HepG2 (cell line): ENCODE measurements at regions not wholly inside any gene's neighbourhood (a gene's known extent, or its start where the extent isn't known, plus 50 kb on each side); places are given as distances from the start of the nearest gene placed in this dataset.

Source experiments
- ATAC-seq: fragments of 200-7000 bp; cut with Tn5 transposase; 3 replicates; pipeline ENCODE4 v1.9.1; 2020; ENCODE audit warnings: mild to moderate bottlenecking, moderate library complexity
- BruUV-seq: library from RNA; stranded (reverse); fragments of 400-500 nt; replicated peaks from 2 replicates; lab custom pipeline; 2021; lab: Mats Ljungman, UMichigan
- CTCF ChIA-PET: fragments of 300-600 bp; formaldehyde crosslinking; extraction: SDS; loops from one replicate; lab custom pipeline; 2021; ENCODE audit warnings: low total read pairs, inconsistent platforms, low intra/inter-chr PET ratio; lab: Yijun Ruan, JAX
- POLR2A ChIA-PET: fragments of 350-600 bp; sonication (Branson Sonifier 250); formaldehyde crosslinking; loops from one replicate; lab custom pipeline; 2020; ENCODE audit warnings: antibody characterized with exemption, inconsistent platforms; lab: Yijun Ruan, JAX
- DNase-seq: peaks from one replicate; pipeline ENCODE4 v3.0.0-alpha.2; 2015; ENCODE audit warnings: low spot score
- FAIRE-seq: peaks from 3 replicates; lab custom pipeline; 2011; peaks lifted over from hg19 to GRCh38; lab: Jason Lieb, UNC
- H2AFZ ChIP-seq: one replicate; pipeline ENCODE4 v1.6.1; 2011; ENCODE audit warnings: low read length, inconsistent platforms
- H3K27ac ChIP-seq: fragments of 300-600 bp; 3 replicates; pipeline ENCODE4 v1.8.0; 2011; ENCODE audit warnings: mixed run types, mild to moderate bottlenecking, mixed read lengths, low read length, inconsistent platforms; ENCODE audit not compliant: insufficient read depth; ENCODE audit errors: extremely low read length
- H3K27me3 ChIP-seq, 2 experiments: fragments of 200-600 bp in 1 of 2; 2 replicates in 1 of 2; 3 replicates in 1 of 2; pipeline versions ENCODE4 v1.6.0 to v1.8.0; 2011; ENCODE audit warnings: low read length in 2 of 2, mild to moderate bottlenecking in 2 of 2, moderate library complexity in 2 of 2, inconsistent platforms in 1 of 2; ENCODE audit not compliant: insufficient read depth in 2 of 2, control insufficient read depth in 1 of 2
- H3K36me3 ChIP-seq, 2 experiments: fragments of 200-600 bp in 1 of 2; replicated peaks in 1 of 2; 2 replicates in 1 of 2; 3 replicates in 1 of 2; pipeline versions ENCODE4 v1.5.1 to v1.8.0; 2011; ENCODE audit warnings: low read length in 2 of 2, inconsistent platforms in 1 of 2; ENCODE audit not compliant: insufficient read depth in 2 of 2, control insufficient read depth in 1 of 2
- H3K4me1 ChIP-seq: 2 replicates; pipeline ENCODE4 v1.5.1; 2012; ENCODE audit warnings: low read length, inconsistent platforms; ENCODE audit not compliant: insufficient read depth
- H3K4me2 ChIP-seq: 2 replicates; pipeline ENCODE4 v1.6.0; 2011; ENCODE audit warnings: low read depth, low read length, inconsistent platforms
- H3K4me3 ChIP-seq, 3 experiments: fragments of 200-600 bp in 1 of 3; sonication (generic), shearing (Covaris generic) in 1 of 3; replicated peaks in 1 of 3; 2 replicates each; pipeline ENCODE4 v1.5.1; 2011 to 2016; ENCODE audit warnings: low read length in 3 of 3, inconsistent platforms in 2 of 3, low read depth in 2 of 3, mild to moderate bottlenecking in 2 of 3, control low read depth in 1 of 3, mixed read lengths in 1 of 3; ENCODE audit not compliant: insufficient read depth in 1 of 3
- H3K79me2 ChIP-seq: one replicate; pipeline ENCODE4 v1.6.1; 2011; ENCODE audit warnings: low read length, inconsistent platforms; ENCODE audit not compliant: insufficient read depth
- H3K9ac ChIP-seq: 2 replicates; pipeline ENCODE4 v1.6.0; 2011; ENCODE audit warnings: mild to moderate bottlenecking, low read depth, low read length, inconsistent platforms; ENCODE audit not compliant: insufficient read depth
- H3K9me3 ChIP-seq: 2 replicates; pipeline ENCODE4 v1.5.1; 2012; ENCODE audit warnings: mild to moderate bottlenecking, low read length
- H4K20me1 ChIP-seq: 2 replicates; pipeline ENCODE4 v1.6.0; 2011; ENCODE audit warnings: inconsistent platforms, mild to moderate bottlenecking, low read length, moderate library complexity; ENCODE audit not compliant: insufficient read depth
- STAG1 ChIP-seq: sonication (generic); formaldehyde crosslinking; IDR thresholded peaks from 2 replicates; pipeline ENCODE4 v1.4.0; 2020; ENCODE audit warnings: missing genetic modification reagents
- WGBS: methylation state at CpG from one replicate; pipeline ENCODE4 v1.1.6; 2017; ENCODE audit warnings: low lambda C conversion rate; 5-methylcytosine and 5-hydroxymethylcytosine counted together
- in situ Hi-C: cut with HindIII; loops from 2 replicates; pipeline ENCODE4 v1.10.0; 2017; ENCODE audit warnings: low pct_unique_long_range_greater_than_20kb; ENCODE audit not compliant: extremely low pct_ligation_motif_present
- intact Hi-C: fragments of 100-400 bp; cut with micrococcal nuclease; formaldehyde crosslinking; loops from one replicate; pipeline ENCODE4 v1.10.0; 2022; ENCODE audit not compliant: unreplicated experiment
- TF ChIP-seq, protein P1 (sequence below), 2 experiments: sonication (generic) in 1 of 2; formaldehyde crosslinking in 1 of 2; IDR thresholded peaks; 2 replicates each; pipeline versions ENCODE4 v1.6.1 to v1.9.0; 2014 to 2022; ENCODE audit warnings: antibody characterized with exemption in 1 of 2, borderline replicate concordance in 1 of 2, inconsistent platforms in 1 of 2, low read depth in 1 of 2, missing genetic modification reagents in 1 of 2

DNA sequence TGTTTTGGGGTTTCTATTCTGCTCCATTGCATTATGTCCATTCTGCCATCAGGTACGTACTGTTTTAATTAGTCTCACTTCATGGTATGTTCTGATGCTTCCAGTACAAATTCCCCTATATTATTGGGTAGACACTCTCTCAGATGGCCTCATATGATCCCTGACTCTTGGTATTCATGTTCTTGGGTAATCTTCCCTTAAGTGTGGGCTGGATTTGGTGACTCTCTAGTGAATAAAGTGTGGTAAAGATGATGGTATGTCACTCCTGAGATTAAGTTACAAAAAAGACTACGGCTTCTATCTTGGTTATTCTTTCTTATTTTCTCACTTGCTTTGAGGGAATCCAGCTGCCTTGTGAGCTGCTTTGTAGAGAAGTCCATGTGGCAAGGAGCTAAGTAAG lies 89.6 kb upstream of the TBC1D5 start:
- no TSS peak for BruUV-seq
- Histone ChIP-seq H3K4me3 (no peak overlapping the region), H3K79me2 (no peaks in the 10 kb centered on the region), H2AFZ (no peak overlapping the region), H3K27me3 (0 out of 5 replicates have a peak, but pooled peaks cover 0 to 2% of the 10 kb centered on the region in 2 experiments), H3K9ac (no peak overlapping the region), H3K27ac (no peak overlapping the region), H3K4me2 (no peak overlapping the region), H3K36me3 (no peaks in the 10 kb centered on the region), H4K20me1 (no peaks in the 10 kb centered on the region), H3K9me3 (no peaks in the 10 kb centered on the region), H3K4me1 (no peaks in the 10 kb centered on the region)
- ChIA-PET CTCF (no interaction called here), POLR2A (no interaction called here)
- 23% methylated on average over 2 of the region's 2 CpGs for WGBS
- in situ Hi-C loops (loop anchor here (10.0 to 25.0 kb wide), 4 partner anchors 187 to 1245 kb away; no protein-coding TSS in a partner anchor), intact Hi-C loops (no loop called here)
- no peak for FAIRE-seq
- ATAC-seq = no peak
- TF ChIP-seq STAG1 = no peak
- TF ChIP-seq, protein P1, sequence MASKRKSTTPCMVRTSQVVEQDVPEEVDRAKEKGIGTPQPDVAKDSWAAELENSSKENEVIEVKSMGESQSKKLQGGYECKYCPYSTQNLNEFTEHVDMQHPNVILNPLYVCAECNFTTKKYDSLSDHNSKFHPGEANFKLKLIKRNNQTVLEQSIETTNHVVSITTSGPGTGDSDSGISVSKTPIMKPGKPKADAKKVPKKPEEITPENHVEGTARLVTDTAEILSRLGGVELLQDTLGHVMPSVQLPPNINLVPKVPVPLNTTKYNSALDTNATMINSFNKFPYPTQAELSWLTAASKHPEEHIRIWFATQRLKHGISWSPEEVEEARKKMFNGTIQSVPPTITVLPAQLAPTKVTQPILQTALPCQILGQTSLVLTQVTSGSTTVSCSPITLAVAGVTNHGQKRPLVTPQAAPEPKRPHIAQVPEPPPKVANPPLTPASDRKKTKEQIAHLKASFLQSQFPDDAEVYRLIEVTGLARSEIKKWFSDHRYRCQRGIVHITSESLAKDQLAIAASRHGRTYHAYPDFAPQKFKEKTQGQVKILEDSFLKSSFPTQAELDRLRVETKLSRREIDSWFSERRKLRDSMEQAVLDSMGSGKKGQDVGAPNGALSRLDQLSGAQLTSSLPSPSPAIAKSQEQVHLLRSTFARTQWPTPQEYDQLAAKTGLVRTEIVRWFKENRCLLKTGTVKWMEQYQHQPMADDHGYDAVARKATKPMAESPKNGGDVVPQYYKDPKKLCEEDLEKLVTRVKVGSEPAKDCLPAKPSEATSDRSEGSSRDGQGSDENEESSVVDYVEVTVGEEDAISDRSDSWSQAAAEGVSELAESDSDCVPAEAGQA (IDR thresholded peaks at IDR 0.05; ENCODE audit: low read depth) = no peak
- TF ChIP-seq, protein P1 (CRISPR knock-in tag; IDR thresholded peaks at IDR 0.05; ENCODE audit: borderline replicate concordance) = no peak
- DNase-seq = no peak
